ENCODE measurements at regions not wholly inside any gene's neighbourhood (a gene's known extent, or its start where the extent isn't known, plus 50 kb on each side); places are given as distances from the start of the nearest gene placed in this dataset.
"Not testable (repeated sequence)": the region's sequence is repeated elsewhere in the genome, so short reads cannot be mapped to it uniquely, and the experiment has no call there.

GRCh38 chr10:36995806-36996205 lies 129.6 kb upstream of the ANKRD30A start:
- TF ChIP-seq CTCF, POLR2A (IDR thresholded peaks at IDR 0.05): not testable (repeated sequence)

Measured in lower leg skin (tissue), 3 donors.